HEK293 (cell line): ENCODE measurements at regions not wholly inside any gene's neighbourhood (a gene's known extent, or its start where the extent isn't known, plus 50 kb on each side); places are given as distances from the start of the nearest gene placed in this dataset.

ENCODE experiments used
- CTCF ChIA-PET: fragments of 350-600 bp; formaldehyde crosslinking; extraction: SDS; loops from one replicate; lab custom pipeline; 2021; ENCODE audit warnings: antibody characterized with exemption; lab: Yijun Ruan, JAX
- POLR2A ChIA-PET: fragments of 300-600 bp; formaldehyde crosslinking; extraction: SDS; loops from one replicate; lab custom pipeline; 2020; ENCODE audit warnings: antibody characterized with exemption, inconsistent platforms; lab: Yijun Ruan, JAX
- H3K27ac ChIP-seq: fragments of 200-500 bp; sonication (Bioruptor generic); 2 replicates; pipeline ENCODE4 v1.5.1; 2014; ENCODE audit warnings: low read depth, low read length, control low read depth, inconsistent platforms; ENCODE audit errors: extremely low read depth
- H3K36me3 ChIP-seq, 2 experiments: fragments of 200-500 bp in 1 of 2; sonication (Bioruptor generic) in 1 of 2; 1 replicate in 1 of 2; 2 replicates in 1 of 2; pipeline ENCODE4 v1.5.1; 2014 to 2017; ENCODE audit warnings: inconsistent platforms in 2 of 2, low read length in 2 of 2; ENCODE audit not compliant: control insufficient read depth in 2 of 2, insufficient read depth in 1 of 2
- H3K4me1 ChIP-seq: fragments of 200-500 bp; sonication (Bioruptor generic); 2 replicates; pipeline ENCODE4 v1.5.1; 2014; ENCODE audit warnings: mild to moderate bottlenecking, low read length, inconsistent platforms; ENCODE audit not compliant: control insufficient read depth, insufficient read depth
- H3K4me3 ChIP-seq: 2 replicates; pipeline ENCODE4 v1.5.1; 2011; ENCODE audit warnings: low read depth, mild to moderate bottlenecking, control low read depth, low read length, moderate library complexity
- H3K9me3 ChIP-seq: fragments of 200-500 bp; sonication (Bioruptor generic); 2 replicates; pipeline ENCODE4 v1.5.1; 2014; ENCODE audit warnings: low read depth, low read length, inconsistent platforms; ENCODE audit not compliant: control insufficient read depth, insufficient read depth
- AEBP2 ChIP-seq: fragments of 450-650 bp; formaldehyde crosslinking; IDR thresholded peaks from 2 replicates; pipeline ENCODE4 v1.5.1; 2016; ENCODE audit warnings: missing biosample characterization, missing genetic modification characterization, borderline replicate concordance
- KLF1 ChIP-seq: fragments of 450-650 bp; formaldehyde crosslinking; IDR thresholded peaks from 2 replicates; pipeline ENCODE4 v1.5.1; 2016; ENCODE audit warnings: missing biosample characterization, missing genetic modification characterization
- KLF7 ChIP-seq: fragments of 450-650 bp; formaldehyde crosslinking; IDR thresholded peaks from 2 replicates; pipeline ENCODE4 v1.5.1; 2016; ENCODE audit warnings: missing biosample characterization, missing genetic modification characterization, borderline replicate concordance
- KLF8 ChIP-seq: fragments of 450-650 bp; formaldehyde crosslinking; IDR thresholded peaks from 2 replicates; pipeline ENCODE4 v1.5.1; 2016; ENCODE audit warnings: missing biosample characterization, missing genetic modification characterization
- MYNN ChIP-seq: fragments of 450-650 bp; formaldehyde crosslinking; IDR thresholded peaks from 2 replicates; pipeline ENCODE4 v1.5.1; 2016; ENCODE audit warnings: missing biosample characterization, missing genetic modification characterization, borderline replicate concordance
- PBX3 ChIP-seq: sonication (generic); formaldehyde crosslinking; IDR thresholded peaks from 2 replicates; pipeline ENCODE4 v1.8.1; 2022; ENCODE audit warnings: mild to moderate bottlenecking, moderate library complexity, missing genetic modification reagents
- REST ChIP-seq: fragments of 450-650 bp; formaldehyde crosslinking; IDR thresholded peaks from 2 replicates; pipeline ENCODE4 v1.5.1; 2016; ENCODE audit warnings: missing biosample characterization, missing genetic modification characterization
- YY2 ChIP-seq: fragments of 450-650 bp; formaldehyde crosslinking; IDR thresholded peaks from 2 replicates; pipeline ENCODE4 v1.5.1; 2016; ENCODE audit warnings: missing biosample characterization, missing genetic modification characterization
- ZNF133 ChIP-seq: fragments of 450-650 bp; formaldehyde crosslinking; IDR thresholded peaks from 2 replicates; pipeline ENCODE4 v1.5.1; 2016; ENCODE audit warnings: missing biosample characterization, missing genetic modification characterization
- ZNF140 ChIP-seq: fragments of 450-650 bp; formaldehyde crosslinking; IDR thresholded peaks from 2 replicates; pipeline ENCODE4 v1.5.1; 2016; ENCODE audit warnings: missing biosample characterization, missing genetic modification characterization
- ZNF174 ChIP-seq: fragments of 450-650 bp; formaldehyde crosslinking; IDR thresholded peaks from 2 replicates; pipeline ENCODE4 v1.5.0; 2017; ENCODE audit warnings: missing biosample characterization, mild to moderate bottlenecking, missing genetic modification characterization
- ZNF18 ChIP-seq: fragments of 450-650 bp; formaldehyde crosslinking; IDR thresholded peaks from 2 replicates; pipeline ENCODE4 v1.5.1; 2016; ENCODE audit warnings: missing biosample characterization, missing genetic modification characterization
- ZNF23 ChIP-seq: fragments of 450-650 bp; formaldehyde crosslinking; IDR thresholded peaks from 2 replicates; pipeline ENCODE4 v1.5.1; 2016; ENCODE audit warnings: missing biosample characterization, missing genetic modification characterization, borderline replicate concordance
- ZNF292 ChIP-seq: fragments of 450-650 bp; formaldehyde crosslinking; IDR thresholded peaks from 2 replicates; pipeline ENCODE4 v1.5.1; 2016; ENCODE audit warnings: low read depth, missing biosample characterization, missing genetic modification characterization, borderline replicate concordance
- ZNF302 ChIP-seq: fragments of 450-650 bp; formaldehyde crosslinking; IDR thresholded peaks from 2 replicates; pipeline ENCODE4 v1.5.1; 2016; ENCODE audit warnings: missing biosample characterization, missing genetic modification characterization, low read depth
- ZNF626 ChIP-seq: fragments of 450-650 bp; sonication (Bioruptor Pico); formaldehyde crosslinking; IDR thresholded peaks from 2 replicates; pipeline ENCODE4 v1.5.1; 2018; ENCODE audit warnings: missing biosample characterization, missing genetic modification characterization, inconsistent platforms
- ZNF664 ChIP-seq: fragments of 450-650 bp; formaldehyde crosslinking; IDR thresholded peaks from 2 replicates; pipeline ENCODE4 v1.5.1; 2016; ENCODE audit warnings: missing biosample characterization, missing genetic modification characterization
- ZNF76 ChIP-seq: fragments of 450-650 bp; formaldehyde crosslinking; IDR thresholded peaks from 2 replicates; pipeline ENCODE4; 2016; ENCODE audit warnings: low read depth, missing biosample characterization, missing genetic modification characterization, borderline replicate concordance
- ZNF837 ChIP-seq: fragments of 450-650 bp; formaldehyde crosslinking; IDR thresholded peaks from 2 replicates; pipeline ENCODE4 v1.5.1; 2016; ENCODE audit warnings: missing biosample characterization, missing genetic modification characterization

- TF ChIP-seq ZNF18 (tag by site-specific recombination) (no peak), MYNN (tag by site-specific recombination) (no peak), ZNF140 (tag by site-specific recombination) (no peak), KLF1 (tag by site-specific recombination) (no peak), PBX3 (CRISPR knock-in tag) (no peak), KLF8 (no peak), ZNF626 (tag by site-specific recombination) (no peak), AEBP2 (tag by site-specific recombination) (no peak), KLF7 (no peak)
Measured at GRCh38 chr10:9362721-9363120, 1308.2 kb downstream of the GATA3 start (continued).

GRCh38 chr10:9379183-9379582 is 1324.7 kb downstream of the GATA3 start:
- H3K4me3 ChIP-seq = no peak overlapping the region
- H3K36me3 ChIP-seq = no peaks in the 10 kb centered on the region
- no peaks in the 10 kb centered on the region for H3K9me3 ChIP-seq
- TF ChIP-seq ZNF302 (tag by site-specific recombination) (no peak), ZNF76 (tag by site-specific recombination) (no peak), KLF7 (no peak), REST (tag by site-specific recombination) (no peak), ZNF292 (no peak), ZNF837 (tag by site-specific recombination) (no peak)
- no peak overlapping the region for H3K27ac ChIP-seq
- ChIA-PET CTCF (no interaction called here), POLR2A (no interaction called here)
- H3K4me1 ChIP-seq = no peaks in the 10 kb centered on the region

- Histone ChIP-seq H3K4me1 (no peaks in the 10 kb centered on the region), H3K36me3 (no peaks in the 10 kb centered on the region), H3K27ac (no peak overlapping the region), H3K4me3 (no peak overlapping the region), H3K9me3 (no peaks in the 10 kb centered on the region)
- ChIA-PET CTCF (no interaction called here), POLR2A (no interaction called here)
- no peak for TF ChIP-seq ZNF76 (tag by site-specific recombination)
- no peak for TF ChIP-seq ZNF664 (tag by site-specific recombination)
- TF ChIP-seq REST (tag by site-specific recombination) = no peak
- TF ChIP-seq ZNF133 (tag by site-specific recombination) = no peak
- TF ChIP-seq ZNF23 (tag by site-specific recombination) = no peak
- no peak for TF ChIP-seq YY2 (tag by site-specific recombination)
- TF ChIP-seq ZNF174 (tag by site-specific recombination) = no peak
Measured at GRCh38 chr10:9381733-9382532, 1327.4 kb downstream of the GATA3 start.
